ENCODE measurements at regions not wholly inside any gene's neighbourhood (a gene's known extent, or its start where the extent isn't known, plus 50 kb on each side); places are given as distances from the start of the nearest gene placed in this dataset.

- WGBS, 2 donors, result 91 to 92% methylated on average over 3 of the region's 3 CpGs
- H3K4me1 ChIP-seq, result no peaks in the 10 kb centered on the region
- FAIRE-seq (no peak), ATAC-seq (no peak), DNase-seq (no peak)
- no peak overlapping the region for H3K4me3 ChIP-seq
- intact Hi-C loops (cut with DNase I), result no loop called here
- no peak for TF ChIP-seq CTCF (IDR thresholded peaks at IDR 0.05)
- no peak overlapping the region for H3K27ac ChIP-seq
- no peaks in the 10 kb centered on the region for H3K27me3 ChIP-seq
- no peaks in the 10 kb centered on the region for H3K9me3 ChIP-seq
- no peaks in the 10 kb centered on the region for H3K36me3 ChIP-seq
Observed at GRCh38 chr1:110288111-110288510, 51.1 kb upstream of the RBM15 start.

Data from pancreas (tissue), 10 donors.